NB4 (cell line): ENCODE measurements at regions not wholly inside any gene's neighbourhood (a gene's known extent, or its start where the extent isn't known, plus 50 kb on each side); places are given as distances from the start of the nearest gene placed in this dataset.
"Not testable (repeated sequence)": the region's sequence is repeated elsewhere in the genome, so short reads cannot be mapped to it uniquely, and the experiment has no call there.

Experiments used
- DNase-seq: peaks from one replicate; pipeline ENCODE4 v3.0.0; 2010; ENCODE audit warnings: low read depth
- H3K4me3 ChIP-seq: one replicate; pipeline ENCODE4 v1.5.1; 2011; ENCODE audit warnings: mild to moderate bottlenecking, low read depth, low read length, moderate library complexity
- CTCF ChIP-seq: IDR thresholded peaks from one replicate; pipeline ENCODE4 v1.5.1; 2012; ENCODE audit warnings: low read depth, low read length
- MAX ChIP-seq: IDR thresholded peaks from 2 replicates; pipeline ENCODE4 v1.6.1; 2011; ENCODE audit warnings: low read depth, low read length
- MYC ChIP-seq: IDR thresholded peaks from 2 replicates; pipeline ENCODE4 v1.6.1; 2011; ENCODE audit warnings: low read depth, low read length
- POLR2A ChIP-seq: IDR thresholded peaks from 2 replicates; pipeline ENCODE4 v1.6.1; 2011; ENCODE audit warnings: mild to moderate bottlenecking; ENCODE audit not compliant: insufficient read length; ENCODE audit errors: extremely low read depth

GRCh38 chrX:7462110-7462509 is 314.2 kb upstream of the PUDP start:
- TF ChIP-seq POLR2A: no peak
- no peak for TF ChIP-seq MYC
- no peak for TF ChIP-seq MAX
- no peak for TF ChIP-seq CTCF
- H3K4me3 ChIP-seq: no peak overlapping the region
- DNase-seq: no peak

GRCh38 chrX:7461051-7461450 is 313.1 kb upstream of the PUDP start:
- not testable (repeated sequence) for H3K4me3 ChIP-seq, DNase-seq

GRCh38 chrX:7447801-7448499 is 300.0 kb upstream of the PUDP start:
- H3K4me3 ChIP-seq: no peak overlapping the region
- TF ChIP-seq MAX: peak; percentile 84
- TF ChIP-seq MYC: peak; percentile 85
- TF ChIP-seq CTCF: no peak
- TF ChIP-seq POLR2A: no peak
- DNase-seq: peak; percentile 71

- no peak for DNase-seq
- no peak overlapping the region for H3K4me3 ChIP-seq
- TF ChIP-seq MAX (no peak), POLR2A (no peak), MYC (no peak), CTCF (no peak)
These were observed 298.9 kb upstream of the PUDP start for GRCh38 chrX:7446815-7447214.

GRCh38 chrX:7444967-7445366 is 297.0 kb upstream of the PUDP start:
- TF ChIP-seq MYC: no peak
- no peak for TF ChIP-seq CTCF
- no peak for TF ChIP-seq MAX
- no peak for TF ChIP-seq POLR2A
- DNase-seq: peak; percentile 1
- no peak overlapping the region for H3K4me3 ChIP-seq

GRCh38 chrX:7441586-7441985 is 293.6 kb upstream of the PUDP start:
- H3K4me3 ChIP-seq: no peak overlapping the region
- TF ChIP-seq MYC: no peak
- no peak for DNase-seq

- TF ChIP-seq MAX (no peak), POLR2A (no peak), CTCF (no peak)
- no peak overlapping the region for H3K4me3 ChIP-seq
- peak; percentile 51 for DNase-seq
These were observed 287.9 kb upstream of the PUDP start for GRCh38 chrX:7435822-7436221.
